B cell (primary cell): ENCODE measurements at regions not wholly inside any gene's neighbourhood (a gene's known extent, or its start where the extent isn't known, plus 50 kb on each side); places are given as distances from the start of the nearest gene placed in this dataset.

Experiments used
- CTCF ChIP-seq: fragments of 200-600 bp; IDR thresholded peaks from one replicate; pipeline ENCODE4 v1.8.0; 2022; ENCODE audit warnings: antibody characterized with exemption, mild to moderate bottlenecking
- EZH2 ChIP-seq: IDR thresholded peaks from 2 replicates; pipeline ENCODE4 v1.6.1; 2012; ENCODE audit warnings: borderline replicate concordance, low read depth, mild to moderate bottlenecking, moderate library complexity, low read length; ENCODE audit not compliant: insufficient read depth, poor library complexity, severe bottlenecking

- TF ChIP-seq CTCF = no peak
- no peak for TF ChIP-seq EZH2
Observed at GRCh38 chr11:107180236-107180635, 162.0 kb upstream of the GUCY1A2 start.
